GM18868 (cell line): ENCODE measurements at regions not wholly inside any gene's neighbourhood (a gene's known extent, or its start where the extent isn't known, plus 50 kb on each side); places are given as distances from the start of the nearest gene placed in this dataset.
A peak's percentile ranks its signal among the peaks of the same experiment; 100 is the strongest.

Experiments
- ATAC-seq: cut with Tn5 transposase; IDR thresholded peaks from one replicate; pipeline ENCODE4 v1.9.1; 2021; ENCODE audit warnings: mild to moderate bottlenecking, moderate library complexity; ENCODE audit not compliant: unreplicated experiment

DNA sequence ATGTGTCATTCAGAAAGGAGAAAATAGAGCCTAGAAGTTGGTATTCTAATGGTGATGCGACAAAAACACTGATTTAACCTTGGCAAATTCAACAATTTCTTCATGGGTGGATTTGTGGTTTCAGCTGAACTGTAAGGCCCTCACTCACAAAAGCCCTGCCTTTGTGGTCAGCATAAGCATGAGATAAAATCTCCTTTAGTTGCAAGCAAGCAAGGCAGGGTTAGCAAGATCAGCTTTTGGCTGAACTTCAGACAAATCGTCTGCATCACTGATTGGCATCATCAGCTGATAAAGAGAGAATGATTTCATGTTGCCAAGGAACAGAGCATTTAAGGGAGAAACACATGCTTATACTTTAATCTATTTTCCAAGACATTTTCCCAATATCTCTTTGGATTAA is 2582.2 kb downstream of the PCDH7 start:
- no peak for ATAC-seq

DNA sequence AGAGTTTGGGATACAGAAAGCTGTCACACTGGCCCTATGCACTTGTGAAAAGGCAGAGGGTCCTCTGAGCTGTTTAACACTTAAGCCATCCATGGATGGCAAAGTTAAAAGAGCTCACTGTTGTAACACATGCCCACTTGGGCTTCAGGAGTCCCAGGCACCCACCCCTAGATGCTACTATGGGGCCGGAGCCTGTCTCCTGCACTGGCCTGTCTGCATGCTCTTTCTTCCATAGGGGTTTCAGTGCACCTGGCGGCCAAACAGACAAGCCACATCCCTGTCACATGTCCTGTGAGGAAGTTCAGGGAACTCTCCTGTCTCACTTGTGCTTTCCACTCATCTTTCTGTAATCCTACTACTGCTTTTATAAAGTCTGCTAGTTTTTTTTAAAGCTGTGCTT is 2586.0 kb downstream of the PCDH7 start:
- ATAC-seq: no peak

DNA sequence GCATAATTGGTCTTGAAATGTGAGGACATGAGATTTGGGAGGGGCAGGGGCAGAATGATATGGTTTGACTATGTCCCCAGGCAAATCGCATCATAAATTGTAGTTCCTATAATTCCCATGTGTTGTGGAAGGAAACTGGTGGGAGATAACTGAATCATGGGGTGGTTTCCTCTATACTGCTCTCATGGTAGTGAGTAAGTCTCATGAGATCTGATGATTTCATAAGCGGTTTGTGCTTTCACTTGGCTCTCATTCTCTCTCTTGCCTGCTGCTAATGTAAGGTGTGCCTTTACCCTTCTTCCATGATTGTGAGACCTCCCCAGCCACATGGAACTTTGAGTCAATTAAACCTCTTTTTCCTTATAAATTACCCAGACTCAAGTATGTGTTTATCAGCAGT is 2595.9 kb downstream of the PCDH7 start:
- no peak for ATAC-seq

DNA sequence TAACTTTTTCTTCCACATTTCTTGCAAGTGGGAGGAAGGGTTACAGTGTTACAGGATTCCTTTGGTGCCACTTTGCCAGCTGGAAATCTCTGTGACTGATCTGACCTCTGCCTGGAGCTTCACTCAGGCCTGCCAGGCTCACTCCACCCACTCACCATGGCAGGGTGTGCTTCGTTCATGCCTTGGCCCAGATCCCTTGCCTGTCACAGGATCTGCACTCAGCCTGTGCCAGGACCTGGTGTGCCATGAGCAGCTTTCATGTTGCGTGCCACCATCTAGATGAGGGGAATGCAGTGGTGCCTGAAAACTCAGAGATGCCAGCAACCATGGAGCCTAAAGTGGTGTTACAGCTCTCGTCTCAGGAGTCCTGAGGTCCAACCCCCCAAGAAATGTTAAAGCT is 2596.4 kb downstream of the PCDH7 start:
- no peak for ATAC-seq

DNA sequence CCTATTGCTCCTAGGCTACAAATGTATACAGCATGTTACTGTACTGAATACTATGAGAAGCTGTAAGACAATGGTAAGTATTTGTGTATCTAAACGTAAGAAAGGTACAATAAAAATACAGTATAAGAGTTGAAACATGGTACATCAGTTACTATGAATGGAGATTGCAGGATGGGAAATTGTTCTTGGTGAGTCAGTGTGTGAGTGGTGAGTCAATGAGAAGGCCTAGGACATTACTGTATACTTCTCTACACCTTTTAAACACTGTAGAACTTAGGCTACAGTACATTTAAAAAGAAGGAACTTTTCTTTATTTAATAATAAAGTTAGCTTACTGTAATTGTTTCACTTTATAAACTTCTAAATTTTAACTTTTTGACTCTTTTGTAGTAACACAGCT is 2603.2 kb downstream of the PCDH7 start:
- ATAC-seq: no peak

DNA sequence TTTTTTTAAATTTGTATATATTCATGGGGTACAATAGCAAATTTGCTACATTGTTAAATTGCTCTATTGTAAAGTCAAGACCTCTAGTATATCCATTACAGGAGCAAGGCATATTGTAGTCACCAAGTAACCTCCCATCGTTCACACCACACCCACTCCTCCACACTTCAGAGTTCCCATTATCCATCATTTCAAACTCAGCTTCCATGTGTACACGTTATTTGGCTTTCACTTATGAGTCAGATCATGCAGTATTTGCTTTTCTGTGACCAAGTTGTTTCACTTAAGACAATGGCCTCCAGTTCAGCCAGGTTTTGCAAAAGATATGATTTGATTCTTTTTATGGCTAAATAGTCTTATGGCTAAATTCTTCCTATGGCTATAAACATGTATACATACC is 2614.2 kb downstream of the PCDH7 start:
- no peak for ATAC-seq

DNA sequence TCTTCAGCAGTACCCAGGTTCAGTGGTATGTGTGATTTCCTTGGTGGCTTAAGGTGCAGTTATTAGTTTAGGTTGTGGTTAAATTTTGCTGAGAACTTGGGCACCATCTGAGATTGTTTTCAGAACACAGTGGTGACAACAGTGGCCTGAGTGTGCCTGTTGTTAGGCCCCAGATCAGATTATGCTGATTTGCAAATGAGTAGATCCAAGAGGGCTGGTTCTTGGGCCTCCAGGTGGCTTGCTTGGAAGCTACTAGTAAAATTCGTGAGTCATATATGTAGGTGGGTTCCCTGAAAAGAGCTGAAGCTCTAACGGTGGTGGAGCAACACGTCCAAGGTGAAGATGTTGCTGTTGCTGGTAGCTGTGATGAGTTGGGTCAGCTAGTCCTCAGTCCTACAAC is 2619.6 kb downstream of the PCDH7 start:
- ATAC-seq: no peak

DNA sequence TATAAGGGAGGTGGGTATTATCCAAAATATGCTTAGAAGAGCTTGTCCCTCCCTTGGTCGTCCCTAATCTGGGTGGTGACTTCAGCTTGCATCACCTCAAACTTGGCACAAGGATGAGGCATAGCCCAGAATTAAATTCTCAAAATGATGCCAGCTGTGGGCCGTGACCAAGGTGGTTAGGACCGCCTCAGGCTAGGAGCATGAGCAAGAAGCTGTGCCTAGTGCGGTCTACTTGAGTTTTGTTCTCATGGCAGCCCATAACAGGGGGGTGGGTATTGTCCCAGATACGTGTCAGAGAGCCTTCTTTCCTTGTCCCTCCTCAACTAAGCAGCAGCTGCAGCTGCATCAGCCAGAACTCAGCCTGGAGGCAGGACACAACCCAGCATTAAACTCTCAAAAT is 2620.0 kb downstream of the PCDH7 start:
- ATAC-seq: no peak

DNA sequence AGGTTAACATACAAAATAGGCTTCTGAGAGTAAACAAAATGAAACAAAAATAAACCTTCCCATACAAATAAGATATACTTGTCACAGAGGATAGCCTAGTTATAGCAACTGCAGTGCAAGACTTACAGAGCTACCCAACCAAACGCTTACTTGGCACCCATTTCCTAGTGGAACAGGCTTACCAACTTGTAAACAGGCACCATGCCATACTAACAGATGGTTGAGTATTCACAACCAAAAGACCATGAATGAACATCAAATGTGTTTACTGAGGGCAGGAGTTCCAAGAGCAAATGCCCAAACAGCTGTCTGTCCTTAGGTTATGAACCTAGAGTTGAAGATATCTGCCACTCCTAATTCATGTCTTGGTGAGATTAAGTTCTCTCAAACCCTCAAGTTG is 2629.2 kb downstream of the PCDH7 start:
- no peak for ATAC-seq

DNA sequence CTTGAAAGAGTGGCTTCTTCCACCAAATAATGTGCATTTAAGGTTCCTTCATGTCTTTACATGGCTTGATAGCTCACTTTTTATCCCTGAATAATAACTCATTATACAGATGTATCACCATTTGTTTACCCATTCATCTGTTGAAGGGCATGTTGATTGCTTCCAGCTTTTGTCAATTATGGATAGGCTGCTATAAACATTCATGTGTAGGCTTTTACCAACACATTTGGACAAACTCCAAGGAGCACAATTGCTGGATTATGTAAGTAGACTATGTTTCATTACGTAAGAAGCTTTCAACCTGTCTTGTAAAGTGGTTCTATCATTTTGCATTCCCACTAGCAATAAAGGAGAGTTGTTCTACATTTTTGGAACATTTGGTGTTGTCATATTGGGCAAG is 2637.0 kb downstream of the PCDH7 start:
- no peak for ATAC-seq

DNA sequence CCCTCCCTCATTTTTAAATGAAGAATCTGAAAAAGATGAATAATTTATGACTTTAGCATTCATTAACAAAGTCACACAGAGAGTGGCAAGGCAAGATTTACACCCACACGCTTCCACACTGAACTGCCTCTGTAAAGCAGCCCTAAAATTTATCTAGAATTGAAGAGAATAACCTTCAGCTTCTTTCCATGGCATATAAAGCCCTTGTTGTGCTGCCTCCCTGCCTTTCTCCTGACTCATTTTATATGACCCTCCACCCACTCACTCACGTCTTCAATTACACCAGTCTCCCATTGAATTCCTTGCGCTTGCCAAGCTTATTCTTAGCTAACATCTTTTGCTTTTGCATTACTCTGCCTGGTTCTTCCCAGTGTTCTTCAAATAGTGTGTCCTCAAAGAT is 2649.3 kb downstream of the PCDH7 start:
- ATAC-seq: no peak

DNA sequence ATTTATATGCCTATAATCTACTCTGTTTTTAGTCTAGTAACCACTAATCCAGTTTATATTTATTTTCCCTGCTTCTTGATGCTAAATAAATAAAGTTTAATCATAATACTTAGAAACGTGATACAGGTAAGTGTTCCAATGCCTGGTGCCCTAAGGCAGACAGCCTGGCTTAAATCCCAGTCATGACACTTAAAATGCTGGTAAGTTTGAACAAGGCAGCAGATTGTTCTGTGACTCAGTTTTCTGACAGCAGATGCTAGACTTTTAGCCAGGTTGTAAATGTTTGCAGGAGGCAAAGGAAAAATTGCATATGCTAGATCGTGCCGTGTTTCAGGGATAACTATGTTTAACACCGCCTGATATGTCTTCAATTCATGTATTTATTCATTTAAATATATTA is 2661.6 kb downstream of the PCDH7 start:
- no peak for ATAC-seq

DNA sequence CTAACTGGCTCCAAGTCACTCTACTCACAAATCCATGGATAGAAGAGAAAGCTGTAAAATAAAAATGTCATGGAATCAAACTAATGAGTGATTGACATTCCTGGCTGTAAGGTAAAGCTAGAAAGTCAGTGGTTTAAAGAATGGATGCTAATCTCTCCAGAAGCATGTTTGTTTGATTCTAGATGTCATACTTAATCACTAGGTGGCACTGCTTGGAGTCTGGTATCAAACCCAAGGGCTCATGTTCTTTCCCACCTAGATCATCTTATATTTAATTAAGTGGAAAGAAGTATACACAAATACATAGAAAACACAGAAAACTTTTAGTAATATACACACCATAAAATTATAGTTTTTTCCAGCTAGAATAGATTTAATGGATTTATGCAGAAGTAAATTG is 2666.6 kb downstream of the PCDH7 start:
- no peak for ATAC-seq

DNA sequence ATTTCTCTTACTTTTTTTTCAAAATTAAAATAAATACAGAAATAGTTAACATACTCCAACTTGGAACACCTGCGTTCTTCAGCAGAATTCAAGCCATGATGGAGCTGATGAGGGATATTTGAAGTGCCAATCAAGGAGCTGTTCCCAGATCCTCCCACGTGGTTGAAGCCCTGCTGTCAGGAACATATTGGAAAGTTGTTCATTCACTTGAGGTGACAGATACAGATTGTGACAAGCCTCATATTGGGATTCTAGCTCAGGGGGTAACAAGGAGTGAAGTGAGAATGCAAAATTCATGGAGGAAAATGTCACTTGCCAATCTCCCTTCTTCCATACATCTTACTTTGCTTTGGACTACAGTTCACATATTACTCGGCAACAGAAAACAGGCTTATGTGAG is 2670.8 kb downstream of the PCDH7 start:
- ATAC-seq: no peak

DNA sequence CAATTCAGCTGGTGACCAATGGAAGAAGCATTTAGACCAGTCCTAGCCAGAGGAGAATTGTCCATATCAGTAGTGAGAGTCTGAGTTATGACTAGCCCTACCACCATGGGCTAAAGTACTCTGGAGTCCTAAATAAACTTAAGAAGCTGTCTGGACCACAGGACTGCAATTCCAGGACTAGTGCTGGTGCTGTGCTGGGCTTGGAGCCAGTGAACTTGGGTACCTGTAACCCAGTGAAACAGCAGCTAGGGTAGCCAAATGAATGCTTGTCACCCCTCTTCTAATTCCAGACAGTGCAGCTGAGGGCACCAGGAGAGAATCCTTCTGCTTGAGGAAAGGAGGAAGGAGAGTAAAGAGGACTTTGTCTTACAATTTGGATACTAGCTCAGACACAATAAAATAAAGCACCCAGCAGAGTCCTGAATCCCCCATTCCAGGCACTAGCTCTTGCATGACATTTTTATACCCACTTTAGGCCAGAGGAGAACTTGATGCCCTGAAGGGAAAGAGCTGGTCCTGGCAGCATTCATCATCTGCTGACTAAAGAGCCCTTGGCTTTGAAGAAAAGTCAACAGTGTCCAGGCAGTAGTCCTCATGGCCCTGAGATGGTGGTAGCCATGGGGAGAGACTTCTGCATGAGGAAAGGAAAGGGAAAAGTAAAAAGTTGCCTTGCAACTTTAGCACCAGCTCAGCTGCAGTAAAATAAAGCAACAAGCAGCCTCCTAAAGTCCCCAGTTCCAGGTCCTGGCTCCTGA is 2675.7 kb downstream of the PCDH7 start:
- no peak for ATAC-seq

DNA sequence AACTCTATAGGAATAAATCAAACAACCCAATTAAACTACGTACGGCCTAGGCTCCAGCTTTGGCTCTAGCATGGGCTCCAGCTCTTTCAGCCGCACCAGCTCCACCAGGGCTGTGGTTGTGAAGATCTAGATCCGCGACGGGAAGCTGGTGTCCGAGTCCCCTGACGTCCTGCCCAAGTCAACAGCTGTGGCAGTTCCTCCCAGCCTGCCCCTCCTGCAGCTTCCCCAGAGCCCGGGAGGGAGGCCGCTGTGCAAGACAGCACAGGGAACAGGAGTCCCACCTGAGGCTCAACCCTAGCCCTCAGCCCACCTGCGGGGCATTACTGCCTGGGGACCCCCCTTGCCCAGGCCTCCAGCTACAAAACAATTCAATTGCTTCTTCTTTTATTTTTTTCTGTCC is 2680.3 kb downstream of the PCDH7 start:
- ATAC-seq: no peak

DNA sequence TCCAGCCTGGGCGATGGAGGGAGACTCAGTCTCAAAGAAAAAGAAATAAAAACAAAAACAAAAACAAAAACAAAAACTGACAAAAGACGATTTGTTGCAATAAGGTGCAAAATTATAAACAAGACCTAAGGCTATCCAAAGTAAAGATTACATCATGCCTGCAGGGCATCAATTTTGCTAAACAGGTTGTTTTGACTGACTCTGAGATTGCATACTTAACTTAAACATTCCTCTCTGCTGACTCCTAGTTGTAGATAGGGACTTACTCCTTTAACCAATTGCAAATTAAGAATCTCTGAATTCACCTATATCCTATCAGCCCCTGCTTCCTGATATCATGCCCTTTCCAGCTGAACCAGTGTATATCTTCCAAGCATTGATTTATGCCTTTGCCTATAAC is 2687.3 kb downstream of the PCDH7 start:
- no peak for ATAC-seq

DNA sequence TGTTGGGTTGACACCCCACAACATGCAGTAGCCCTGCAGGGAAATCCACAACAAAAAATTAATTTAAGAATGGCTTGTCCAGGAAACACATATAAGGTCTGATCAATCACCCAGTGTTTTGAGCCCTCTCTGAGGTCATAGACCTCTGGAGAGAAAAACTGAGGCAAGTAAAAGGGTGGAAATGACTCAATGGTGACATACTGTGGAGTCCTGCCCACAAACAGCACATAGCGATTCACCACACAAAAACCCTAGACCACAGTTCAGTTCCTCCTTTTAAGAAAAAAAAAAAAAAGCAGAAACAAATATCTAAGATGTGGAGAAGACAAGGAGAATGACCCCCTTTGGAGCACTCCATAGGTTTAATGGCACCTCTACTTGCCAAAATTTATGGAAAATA is 2691.0 kb downstream of the PCDH7 start:
- peak; percentile 61 for ATAC-seq

DNA sequence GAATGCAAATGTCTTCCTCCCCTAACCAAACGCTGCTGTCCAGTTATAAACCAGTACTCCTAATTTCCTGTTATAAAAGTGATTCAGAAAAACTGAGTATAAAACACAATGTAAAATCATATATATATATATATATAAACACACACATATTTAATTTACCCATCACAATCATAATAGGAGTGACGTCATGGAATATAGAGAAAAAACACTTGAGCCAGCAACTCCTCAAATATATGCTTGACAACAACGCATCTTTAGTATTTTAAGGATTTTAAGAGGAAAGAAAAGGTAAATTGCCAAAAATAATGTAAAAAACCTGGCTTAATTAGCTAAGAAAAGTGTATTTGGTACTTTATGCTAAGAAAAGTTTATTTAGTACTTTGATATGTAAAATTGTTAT is 2701.7 kb downstream of the PCDH7 start:
- ATAC-seq: no peak

DNA sequence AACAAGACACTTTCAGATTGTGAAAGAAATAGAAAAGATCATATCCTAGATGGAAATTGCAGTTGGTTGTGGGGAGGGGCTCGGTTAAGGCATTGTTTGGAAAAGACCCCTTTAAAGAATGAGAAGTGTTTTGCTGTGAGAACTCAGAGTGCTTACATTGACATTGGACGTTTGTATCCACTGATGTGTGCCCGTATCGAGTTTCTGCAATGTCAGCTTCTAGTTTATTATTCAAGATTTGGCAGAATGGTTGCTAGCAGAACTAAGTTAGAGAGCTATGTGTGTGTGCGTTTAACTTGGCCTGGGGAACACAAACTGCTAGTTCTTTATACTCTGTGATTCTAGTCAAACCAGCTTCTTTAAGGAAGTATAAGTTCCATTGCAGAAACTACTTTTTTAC is 2702.5 kb downstream of the PCDH7 start:
- ATAC-seq: no peak

DNA sequence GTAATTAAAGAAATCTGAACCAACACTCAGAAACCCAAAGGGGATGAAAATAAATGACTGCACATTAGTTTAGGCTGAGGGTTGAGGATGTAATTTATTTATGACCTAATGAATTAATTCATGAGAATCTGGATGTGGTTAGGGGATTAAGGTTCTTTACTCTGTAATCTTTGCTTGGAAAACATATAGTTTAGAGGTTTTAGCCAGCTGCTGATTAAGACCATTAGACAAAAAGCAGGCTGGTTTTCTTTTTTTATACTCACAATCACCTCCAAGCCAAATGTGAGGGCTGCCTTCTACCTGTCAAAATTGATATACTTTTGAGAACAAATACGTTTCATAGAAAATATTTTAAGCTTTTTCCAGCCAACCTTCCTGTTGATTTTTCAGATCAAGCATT is 2705.8 kb downstream of the PCDH7 start:
- ATAC-seq: no peak

DNA sequence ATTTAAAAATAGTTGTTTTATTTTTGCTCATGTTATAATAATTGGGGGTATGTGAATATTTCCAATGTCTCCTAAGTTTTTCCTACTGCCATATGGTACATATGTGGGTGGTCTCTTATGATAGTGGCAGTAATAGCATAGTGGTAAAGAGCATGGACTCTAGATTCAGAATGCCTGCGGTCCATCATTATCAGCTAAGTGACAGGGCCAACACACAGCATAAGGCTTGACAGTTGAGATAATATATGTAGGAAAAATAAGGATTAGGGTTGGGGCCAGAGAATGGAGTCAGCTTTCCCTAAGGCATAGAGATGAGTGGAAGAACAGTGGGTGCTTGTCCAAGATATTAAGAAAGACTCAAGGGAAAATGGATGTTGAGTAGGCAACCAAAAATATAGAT is 2707.5 kb downstream of the PCDH7 start:
- ATAC-seq: no peak

DNA sequence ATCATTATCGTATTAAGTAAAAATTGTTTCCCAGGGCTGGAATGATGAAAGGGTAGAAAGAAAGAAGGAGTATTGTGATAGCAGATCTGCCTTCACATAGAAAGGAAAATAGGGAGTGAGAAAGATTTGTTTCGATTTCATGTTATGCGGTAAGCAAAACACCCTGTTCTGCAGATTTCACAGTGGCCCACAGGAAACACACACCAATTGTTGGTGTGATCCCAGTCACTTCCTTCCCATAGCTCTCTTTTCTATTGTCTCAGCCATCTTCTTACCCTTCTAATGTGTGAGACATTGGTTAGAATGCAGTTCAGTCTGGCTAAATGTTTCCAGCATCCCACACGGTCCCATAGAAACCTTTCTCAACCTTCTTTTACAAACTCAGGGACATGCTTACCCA is 2709.8 kb downstream of the PCDH7 start:
- ATAC-seq: no peak
